HG02870 (cell line): ENCODE measurements at regions not wholly inside any gene's neighbourhood (a gene's known extent, or its start where the extent isn't known, plus 50 kb on each side); places are given as distances from the start of the nearest gene placed in this dataset.
A peak's percentile ranks its signal among the peaks of the same experiment; 100 is the strongest.

ENCODE experiments used
- ATAC-seq: cut with Tn5 transposase; IDR thresholded peaks from one replicate; pipeline ENCODE4 v1.9.1; 2021; ENCODE audit warnings: mild to moderate bottlenecking, moderate library complexity; ENCODE audit not compliant: unreplicated experiment

GRCh38 chr5:15027764-15028163, 156.2 kb upstream of the ANKH start:
- no peak for ATAC-seq

- ATAC-seq: no peak
Measured at GRCh38 chr5:15026944-15027343, 155.4 kb upstream of the ANKH start.

- no peak for ATAC-seq
Measured at GRCh38 chr5:15026011-15026893, 154.7 kb upstream of the ANKH start.

- no peak for ATAC-seq
Measured at GRCh38 chr5:15023846-15024245, 152.3 kb upstream of the ANKH start.

- ATAC-seq: no peak
Measured at GRCh38 chr5:15023266-15023665, 151.7 kb upstream of the ANKH start.

GRCh38 chr5:15021266-15022046, 149.9 kb upstream of the ANKH start:
- ATAC-seq: no peak

GRCh38 chr5:15020736-15021135, 149.2 kb upstream of the ANKH start:
- ATAC-seq: no peak

GRCh38 chr5:15014809-15015208, 143.2 kb upstream of the ANKH start:
- ATAC-seq: no peak

GRCh38 chr5:15013654-15014463, 142.3 kb upstream of the ANKH start:
- ATAC-seq: peak; percentile 75

GRCh38 chr5:15012061-15012460, 140.5 kb upstream of the ANKH start:
- no peak for ATAC-seq

- no peak for ATAC-seq
Measured at GRCh38 chr5:15010936-15011335, 139.4 kb upstream of the ANKH start.

- no peak for ATAC-seq
Measured at GRCh38 chr5:15009420-15009819, 137.8 kb upstream of the ANKH start.

- no peak for ATAC-seq
Measured at GRCh38 chr5:15008921-15009320, 137.3 kb upstream of the ANKH start.

- ATAC-seq: no peak
Measured at GRCh38 chr5:15008476-15008875, 136.9 kb upstream of the ANKH start.

GRCh38 chr5:15007646-15008045, 136.1 kb upstream of the ANKH start:
- ATAC-seq: no peak

- no peak for ATAC-seq
Measured at GRCh38 chr5:15004506-15004905, 132.9 kb upstream of the ANKH start.

GRCh38 chr5:15003511-15003920, 131.9 kb upstream of the ANKH start:
- peak; percentile 92 for ATAC-seq

GRCh38 chr5:15002791-15003190, 131.2 kb upstream of the ANKH start:
- no peak for ATAC-seq

GRCh38 chr5:15002173-15002572, 130.6 kb upstream of the ANKH start:
- no peak for ATAC-seq

GRCh38 chr5:15001517-15001916, 129.9 kb upstream of the ANKH start:
- ATAC-seq: no peak

GRCh38 chr5:14998491-14998890, 126.9 kb upstream of the ANKH start:
- no peak for ATAC-seq
